Activated CD8-positive, alpha-beta T cell treated with anti-CD3 and anti-CD28 coated beads for 36 hours (primary cell): ENCODE measurements at regions not wholly inside any gene's neighbourhood (a gene's known extent, or its start where the extent isn't known, plus 50 kb on each side); places are given as distances from the start of the nearest gene placed in this dataset.
"Not testable (repeated sequence)": the region's sequence is repeated elsewhere in the genome, so short reads cannot be mapped to it uniquely, and the experiment has no call there.

Experiments used
- ATAC-seq: fragments of 200-7000 bp; cut with Tn5 transposase; one replicate; pipeline ENCODE4 v1.10.0; 2021; ENCODE audit warnings: mild to moderate bottlenecking, moderate library complexity
- CTCF ChIA-PET: fragments of 350-600 bp; sonication (Branson Sonifier 250); formaldehyde crosslinking; loops from one replicate; lab custom pipeline; 2021; ENCODE audit warnings: antibody characterized with exemption; lab: Charles Lee
- POLR2A ChIA-PET: fragments of 350-600 bp; sonication (Branson Sonifier 250); formaldehyde crosslinking; loops from one replicate; lab custom pipeline; 2021; ENCODE audit warnings: antibody characterized with exemption; lab: Charles Lee
- DNase-seq: peaks from one replicate; pipeline ENCODE4 v3.0.0-alpha.2; 2020
- H3K27ac Mint-ChIP-seq: one replicate; pipeline ENCODE4 v1.8.0; 2021; ENCODE audit warnings: mild to moderate bottlenecking, mixed read lengths
- H3K27me3 Mint-ChIP-seq: one replicate; pipeline ENCODE4 v1.8.0; 2021; ENCODE audit warnings: mixed read lengths
- H3K36me3 Mint-ChIP-seq: one replicate; pipeline ENCODE4 v1.8.0; 2021; ENCODE audit warnings: low read depth, mixed read lengths
- H3K4me1 Mint-ChIP-seq: one replicate; pipeline ENCODE4 v1.8.0; 2021; ENCODE audit warnings: low read depth, mixed read lengths
- H3K4me3 Mint-ChIP-seq: one replicate; pipeline ENCODE4 v1.8.0; 2021; ENCODE audit warnings: mild to moderate bottlenecking, moderate library complexity, mixed read lengths
- H3K9me3 Mint-ChIP-seq: one replicate; pipeline ENCODE4 v1.8.0; 2021; ENCODE audit warnings: mixed read lengths
- CTCF ChIP-seq: fragments of 200-600 bp; IDR thresholded peaks from one replicate; pipeline ENCODE4 v1.8.0; 2022; ENCODE audit warnings: antibody characterized with exemption, mild to moderate bottlenecking
- intact Hi-C: fragments of 100-400 bp; cut with micrococcal nuclease; formaldehyde crosslinking; loops from one replicate; pipeline ENCODE4 v1.10.0; 2022

- ATAC-seq: no peak
- ChIA-PET CTCF (interaction anchor here (1.3 kb wide), 1 partner anchor 9 kb away, joined by 3 read pairs; no protein-coding TSS in a partner anchor), POLR2A (interaction anchor here (0.6 kb wide), 1 partner anchor 412 kb away, joined by 3 read pairs; no protein-coding TSS in a partner anchor)
- intact Hi-C loops: no loop called here
- no peak overlapping the region for H3K4me3 Mint-ChIP-seq
- no peaks in the 10 kb centered on the region for H3K9me3 Mint-ChIP-seq
- no peak for DNase-seq
- no peak overlapping the region for H3K27ac Mint-ChIP-seq
- H3K27me3 Mint-ChIP-seq: peaks cover 4% of the 10 kb centered on the region
- no peak for TF ChIP-seq CTCF
- H3K36me3 Mint-ChIP-seq: no peaks in the 10 kb centered on the region
- H3K4me1 Mint-ChIP-seq: no peaks in the 10 kb centered on the region
These were observed 385.1 kb downstream of the IRS2 start for GRCh38 chr13:109401307-109401706.

- H3K9me3 Mint-ChIP-seq: no peaks in the 10 kb centered on the region
- no peak for ATAC-seq
- ChIA-PET POLR2A (interaction anchor here (0.6 kb wide), 1 partner anchor 411 kb away, joined by 3 read pairs; no protein-coding TSS in a partner anchor), CTCF (no interaction called here)
- TF ChIP-seq CTCF: no peak
- peaks cover 4% of the 10 kb centered on the region for H3K27me3 Mint-ChIP-seq
- DNase-seq: no peak
- H3K36me3 Mint-ChIP-seq: no peaks in the 10 kb centered on the region
- no peaks in the 10 kb centered on the region for H3K4me1 Mint-ChIP-seq
- intact Hi-C loops: no loop called here
- no peak overlapping the region for H3K4me3 Mint-ChIP-seq
- no peak overlapping the region for H3K27ac Mint-ChIP-seq
These were observed 385.6 kb downstream of the IRS2 start for GRCh38 chr13:109400624-109401257.

- POLR2A ChIA-PET: no interaction called here
- intact Hi-C loops: no loop called here
- no peaks in the 10 kb centered on the region for H3K4me1 Mint-ChIP-seq
- H3K9me3 Mint-ChIP-seq: no peaks in the 10 kb centered on the region
- DNase-seq (no peak), ATAC-seq (no peak)
- peaks cover 4% of the 10 kb centered on the region for H3K27me3 Mint-ChIP-seq
- no peak for TF ChIP-seq CTCF
- no peaks in the 10 kb centered on the region for H3K36me3 Mint-ChIP-seq
- H3K4me3 Mint-ChIP-seq: no peak overlapping the region
- CTCF ChIA-PET: no interaction called here
- no peak overlapping the region for H3K27ac Mint-ChIP-seq
These were observed 386.2 kb downstream of the IRS2 start for GRCh38 chr13:109400209-109400608.

GRCh38 chr13:109398071-109398470, 388.3 kb downstream of the IRS2 start:
- intact Hi-C loops, DNase-seq, ATAC-seq, H3K36me3 Mint-ChIP-seq, H3K4me1 Mint-ChIP-seq, POLR2A ChIA-PET, H3K27ac Mint-ChIP-seq, H3K9me3 Mint-ChIP-seq, CTCF ChIA-PET, H3K4me3 Mint-ChIP-seq, H3K27me3 Mint-ChIP-seq: not testable (repeated sequence)

- CTCF ChIA-PET: no interaction called here
- H3K4me1 Mint-ChIP-seq: no peaks in the 10 kb centered on the region
- H3K27me3 Mint-ChIP-seq: peaks cover 4% of the 10 kb centered on the region
- ATAC-seq (no peak), DNase-seq (no peak)
- no peaks in the 10 kb centered on the region for H3K9me3 Mint-ChIP-seq
- intact Hi-C loops: no loop called here
- no peak overlapping the region for H3K4me3 Mint-ChIP-seq
- H3K36me3 Mint-ChIP-seq: no peaks in the 10 kb centered on the region
- H3K27ac Mint-ChIP-seq: no peak overlapping the region
- POLR2A ChIA-PET: no interaction called here
- TF ChIP-seq CTCF: no peak
These were observed 389.1 kb downstream of the IRS2 start for GRCh38 chr13:109397285-109397684.
